Fibroblast of peridontal ligament (primary cell): ENCODE measurements at regions not wholly inside any gene's neighbourhood (a gene's known extent, or its start where the extent isn't known, plus 50 kb on each side); places are given as distances from the start of the nearest gene placed in this dataset.
"Not testable (repeated sequence)": the region's sequence is repeated elsewhere in the genome, so short reads cannot be mapped to it uniquely, and the experiment has no call there.

Experiments
- DNase-seq: peaks from one replicate; pipeline ENCODE4 v3.0.0-alpha.2; 2010; ENCODE audit errors: extremely low read depth

GRCh38 chr5:152527358-152528052 lies 122.4 kb upstream of the NMUR2 start:
- no peak for DNase-seq

DNA sequence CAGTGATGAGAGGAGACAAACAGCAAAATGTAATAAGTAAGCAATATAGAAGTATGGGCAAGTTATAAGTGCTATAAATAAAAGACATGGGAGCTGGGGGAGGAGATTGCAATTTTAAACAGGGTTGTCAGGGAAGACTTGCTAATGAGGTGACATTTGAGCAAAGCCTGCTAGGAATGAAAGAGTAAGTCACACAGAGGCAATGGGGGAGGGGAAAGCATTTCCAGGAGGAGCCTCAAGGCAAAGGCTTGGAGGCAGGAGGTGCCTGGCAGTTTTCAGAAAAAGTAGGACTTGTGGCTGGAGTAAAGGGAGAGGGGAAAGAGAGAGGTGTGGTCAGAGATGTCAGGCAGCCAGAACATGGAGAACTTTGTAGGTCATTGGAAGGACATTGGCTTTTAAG lies 124.4 kb upstream of the NMUR2 start:
- DNase-seq: no peak

DNA sequence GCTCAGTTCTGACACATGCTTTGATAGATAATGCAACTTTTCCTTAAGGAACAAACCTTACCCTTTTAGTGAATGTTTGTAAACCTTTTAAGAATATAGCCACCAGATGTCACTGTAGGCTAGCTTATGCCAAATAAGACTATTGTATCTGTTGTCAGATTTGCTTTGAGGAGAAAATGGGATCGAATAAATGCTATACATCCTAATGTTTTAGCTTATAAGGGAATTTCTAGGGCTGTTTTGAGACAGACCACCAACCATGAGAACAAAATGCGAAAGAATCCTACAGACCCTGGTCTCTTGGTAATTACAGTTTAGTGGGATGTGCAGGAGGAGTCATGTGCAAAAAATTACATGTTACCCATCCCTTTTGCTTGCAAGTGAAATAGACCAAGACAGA lies 127.6 kb upstream of the NMUR2 start:
- peak; percentile 71 for DNase-seq

- DNase-seq: no peak
Measured at GRCh38 chr5:152534641-152535040, 129.6 kb upstream of the NMUR2 start.

DNA sequence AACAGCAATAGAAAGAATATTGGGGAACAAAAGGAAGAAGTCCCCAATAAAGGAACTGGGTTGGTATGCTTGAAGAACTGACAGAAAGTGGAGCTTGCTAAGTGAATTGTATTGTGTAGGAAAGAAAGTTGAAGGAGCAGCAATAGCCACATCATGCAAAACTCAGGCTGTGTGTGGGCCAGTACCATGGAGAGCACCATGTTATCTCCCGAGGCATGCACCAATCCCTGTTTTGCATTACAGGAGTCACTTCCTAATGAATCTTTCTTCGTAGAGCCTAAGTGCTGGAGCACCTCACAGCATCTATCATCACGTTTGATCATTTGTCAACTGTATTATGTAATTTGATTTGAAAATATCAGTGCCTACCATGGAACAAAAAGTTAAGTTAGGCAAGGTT lies 137.7 kb upstream of the NMUR2 start:
- DNase-seq: no peak

DNA sequence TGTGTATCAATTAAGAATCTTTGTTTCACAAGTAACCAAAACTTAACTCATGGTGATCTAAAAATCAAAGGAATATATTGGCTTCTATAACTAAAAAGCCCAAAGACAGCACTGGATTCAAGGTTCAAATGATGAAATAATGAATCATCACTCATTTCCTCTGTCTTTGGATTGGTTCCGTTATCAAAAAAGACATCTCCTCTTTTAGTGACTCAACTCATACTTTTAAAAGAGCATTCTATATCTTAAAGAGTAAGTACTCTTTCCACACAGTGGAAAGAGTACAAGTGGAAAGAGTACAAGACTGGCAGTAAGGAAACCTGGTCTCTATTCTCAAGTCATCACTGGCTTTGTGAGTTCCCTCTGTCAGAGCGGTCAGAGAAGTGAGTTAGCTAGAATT lies 141.4 kb upstream of the NMUR2 start:
- no peak for DNase-seq

- DNase-seq: no peak
Measured at GRCh38 chr5:152547202-152547601, 142.1 kb upstream of the NMUR2 start.

DNA sequence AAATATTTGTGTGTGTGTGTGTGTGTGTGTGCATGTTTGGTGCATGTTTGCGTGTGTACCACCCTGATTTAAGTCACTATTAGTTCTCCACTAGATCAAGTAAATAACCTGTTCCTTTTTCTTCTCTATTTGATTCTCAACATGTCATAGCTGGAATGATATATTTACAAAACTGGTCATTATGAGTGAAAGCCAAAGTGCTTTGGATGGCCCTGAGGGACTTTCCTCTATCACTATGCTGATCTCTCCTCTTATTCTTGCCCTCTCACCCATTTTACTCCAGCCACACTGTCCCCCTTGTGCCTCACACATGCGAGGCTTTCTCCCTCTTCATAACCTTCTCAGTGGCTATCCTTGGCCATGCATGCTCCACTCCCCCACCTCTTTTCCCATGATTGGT lies 144.6 kb upstream of the NMUR2 start:
- no peak for DNase-seq

GRCh38 chr5:152551061-152551460 lies 146.0 kb upstream of the NMUR2 start:
- no peak for DNase-seq

DNA sequence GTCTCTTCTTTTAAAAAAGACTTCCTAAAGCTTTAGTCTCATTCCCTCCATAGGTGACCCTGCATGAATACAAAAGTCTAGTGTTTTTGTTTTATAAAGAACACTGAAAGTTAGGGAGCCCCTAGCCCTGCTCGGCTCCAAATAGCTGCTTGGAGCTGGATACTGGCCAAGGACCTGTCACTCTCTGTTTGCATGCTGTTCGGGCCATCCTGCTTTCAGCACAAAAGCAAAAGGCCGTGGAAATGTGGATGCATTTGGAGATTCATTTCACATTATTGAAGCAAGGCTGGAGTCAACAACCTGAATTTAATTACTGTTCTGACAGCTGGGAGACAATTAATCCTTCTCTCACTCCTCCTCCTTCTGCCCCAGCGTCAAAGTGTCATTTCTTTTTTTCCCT lies 151.7 kb upstream of the NMUR2 start:
- no peak for DNase-seq

DNA sequence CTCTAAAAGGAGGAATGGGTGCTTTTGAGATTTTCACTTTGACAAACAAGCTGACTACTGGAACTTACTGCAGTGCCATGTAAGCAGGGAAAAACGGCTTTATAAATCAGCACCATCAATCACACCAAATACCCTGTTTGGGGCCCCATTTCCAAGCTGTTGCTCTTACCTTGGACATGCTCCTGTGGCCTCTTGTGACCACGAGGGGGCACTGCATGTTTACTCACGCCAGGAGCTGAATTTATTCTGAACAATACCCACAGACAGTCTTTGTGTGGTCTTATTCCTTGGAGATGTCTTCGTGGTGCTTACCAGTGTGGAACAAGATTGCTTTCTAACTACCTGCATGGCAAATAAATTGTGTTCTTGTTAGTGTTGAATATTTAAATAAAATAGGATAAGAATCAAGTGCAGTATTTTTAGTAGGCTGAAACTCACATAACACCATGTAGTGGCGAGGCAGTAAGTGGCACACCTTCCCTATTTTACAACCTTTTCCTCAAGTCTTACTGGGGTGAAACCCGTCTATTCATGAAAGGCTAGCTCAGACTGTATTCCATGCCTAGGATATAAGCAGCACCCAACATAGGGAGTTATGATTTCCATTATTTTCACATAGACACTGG lies 155.5 kb upstream of the NMUR2 start:
- peak; percentile 3 for DNase-seq

DNA sequence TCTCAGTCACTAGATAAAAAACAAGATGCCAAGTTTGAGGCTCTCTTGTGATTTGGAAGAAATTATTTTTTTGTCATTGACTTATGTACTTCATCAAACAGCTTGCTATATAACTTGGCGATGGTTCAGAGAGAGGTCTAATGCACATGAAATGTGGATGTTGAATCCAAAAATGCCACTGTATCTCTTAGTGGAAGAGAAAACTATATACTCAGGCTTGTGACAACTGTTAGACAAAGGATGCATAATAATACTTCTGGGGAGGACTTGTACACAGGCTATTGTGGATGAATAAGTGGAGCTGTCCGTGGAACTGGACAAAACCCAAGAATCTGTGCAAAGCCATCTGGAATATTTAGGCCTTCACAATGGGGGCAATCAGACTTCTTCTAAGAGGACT lies 162.9 kb upstream of the NMUR2 start:
- DNase-seq: no peak

GRCh38 chr5:152572812-152573211 lies 167.7 kb upstream of the NMUR2 start:
- DNase-seq: no peak

DNA sequence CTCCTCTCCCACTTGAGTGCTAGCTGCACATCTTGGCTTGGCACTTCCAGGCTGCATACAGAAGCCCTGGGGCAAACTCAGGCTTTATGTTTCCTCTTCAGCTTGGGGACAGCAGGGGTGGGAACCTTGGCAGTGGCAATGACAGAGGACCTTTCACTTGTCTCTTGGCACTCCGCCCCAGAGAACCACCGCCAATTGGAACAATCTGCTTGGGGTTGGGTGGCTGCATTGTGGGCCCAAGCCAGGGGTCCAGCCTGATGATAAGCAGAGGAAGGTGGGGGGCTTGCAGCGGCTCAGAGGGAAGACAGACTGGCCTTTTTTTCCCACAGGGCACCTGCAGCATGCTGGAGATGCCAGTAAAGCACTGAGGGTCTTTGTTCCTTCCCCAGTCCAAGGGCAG lies 179.0 kb upstream of the NMUR2 start:
- no peak for DNase-seq

- DNase-seq: no peak
Measured at GRCh38 chr5:152592416-152592815, 187.3 kb upstream of the NMUR2 start.

DNA sequence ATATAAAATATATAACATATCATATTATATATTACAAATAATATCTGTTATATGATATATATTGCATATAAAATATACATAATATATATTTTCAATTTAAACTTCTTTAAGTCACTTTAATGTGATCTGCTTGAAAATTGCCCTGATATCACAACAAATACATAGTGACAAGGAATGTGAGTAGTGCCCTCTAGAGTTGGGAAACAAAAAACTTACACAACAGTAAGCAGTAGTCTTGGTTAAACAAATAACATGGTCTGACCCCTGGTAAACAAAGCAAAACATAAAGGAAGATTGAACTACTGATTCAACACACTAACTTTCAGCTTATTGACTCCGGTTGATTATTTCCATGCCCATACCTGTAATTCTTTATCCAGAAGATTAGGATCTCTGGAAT lies 188.3 kb upstream of the NMUR2 start:
- no peak for DNase-seq

DNA sequence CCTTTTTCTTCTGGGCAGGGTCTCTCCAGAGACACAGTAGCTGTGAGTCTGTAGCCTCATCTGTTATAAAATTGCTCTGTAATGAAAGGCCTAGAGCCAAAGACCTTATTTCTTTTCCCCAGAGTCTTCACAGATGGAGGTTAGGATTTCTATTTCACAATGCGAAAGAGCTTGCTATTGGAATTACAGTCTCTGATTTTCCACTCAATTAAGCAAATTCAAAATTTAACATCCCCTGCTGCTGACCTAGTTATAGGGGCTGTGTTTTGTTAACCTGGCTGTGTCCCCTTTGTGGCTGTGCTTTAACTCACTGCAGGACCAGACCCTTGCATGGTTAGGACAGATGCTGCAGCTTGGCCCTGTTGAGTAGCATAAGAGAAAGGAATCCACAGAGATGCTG lies 190.3 kb upstream of the NMUR2 start:
- no peak for DNase-seq

DNA sequence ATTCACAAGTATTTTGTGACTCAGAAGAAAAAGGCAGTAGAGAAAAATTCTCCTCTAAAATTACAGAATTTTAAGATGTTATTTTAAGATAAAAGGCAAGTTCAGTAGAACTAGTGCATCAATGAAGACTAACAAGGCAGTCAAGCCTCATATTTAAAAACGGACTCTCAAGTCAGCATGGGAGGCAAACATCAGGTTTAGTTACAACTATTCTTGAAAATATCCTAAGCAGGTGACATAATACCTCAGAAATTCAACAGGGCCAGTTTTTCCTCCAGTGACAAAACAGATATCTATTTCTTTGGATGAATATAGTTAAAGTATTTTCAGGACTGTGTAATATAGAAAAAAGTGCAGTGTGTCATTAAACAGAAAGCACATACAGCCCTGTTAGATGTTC lies 194.0 kb upstream of the NMUR2 start:
- DNase-seq: no peak

- no peak for DNase-seq
Measured at GRCh38 chr5:152601806-152602732, 197.0 kb upstream of the NMUR2 start.

- DNase-seq: not testable (repeated sequence)
Measured at GRCh38 chr5:152606050-152606449, 201.0 kb upstream of the NMUR2 start.

- DNase-seq: no peak
Measured at GRCh38 chr5:152606776-152607364, 201.8 kb upstream of the NMUR2 start.

- DNase-seq: no peak
Measured at GRCh38 chr5:152607401-152608160, 202.5 kb upstream of the NMUR2 start.
